HG03521 (cell line): ENCODE measurements at regions not wholly inside any gene's neighbourhood (a gene's known extent, or its start where the extent isn't known, plus 50 kb on each side); places are given as distances from the start of the nearest gene placed in this dataset.
"Not testable (repeated sequence)": the region's sequence is repeated elsewhere in the genome, so short reads cannot be mapped to it uniquely, and the experiment has no call there.

Experiments used
- ATAC-seq: cut with Tn5 transposase; IDR thresholded peaks from one replicate; pipeline ENCODE4 v1.9.1; 2021; ENCODE audit warnings: mild to moderate bottlenecking, moderate library complexity; ENCODE audit not compliant: unreplicated experiment

DNA sequence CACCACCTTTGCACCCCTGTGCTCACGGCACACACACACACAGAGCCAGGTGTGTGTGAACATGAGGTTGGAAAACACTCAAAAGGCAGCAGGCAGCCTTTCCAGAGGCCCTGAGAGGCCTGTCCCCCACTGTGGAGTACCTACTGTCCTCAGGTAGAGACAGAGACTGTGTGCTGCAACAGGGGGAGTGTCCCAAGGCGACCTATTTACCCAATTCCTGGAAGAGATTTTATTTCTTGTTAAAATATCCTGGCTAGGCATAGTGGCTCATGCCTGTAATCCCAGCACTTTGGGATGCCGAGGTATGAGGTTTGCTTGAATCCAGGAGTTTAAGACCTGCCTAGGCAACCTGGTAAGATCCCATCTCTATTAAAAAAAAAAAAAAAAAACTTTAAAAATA, 108.5 kb downstream of the COPRS start:
- ATAC-seq = no peak

DNA sequence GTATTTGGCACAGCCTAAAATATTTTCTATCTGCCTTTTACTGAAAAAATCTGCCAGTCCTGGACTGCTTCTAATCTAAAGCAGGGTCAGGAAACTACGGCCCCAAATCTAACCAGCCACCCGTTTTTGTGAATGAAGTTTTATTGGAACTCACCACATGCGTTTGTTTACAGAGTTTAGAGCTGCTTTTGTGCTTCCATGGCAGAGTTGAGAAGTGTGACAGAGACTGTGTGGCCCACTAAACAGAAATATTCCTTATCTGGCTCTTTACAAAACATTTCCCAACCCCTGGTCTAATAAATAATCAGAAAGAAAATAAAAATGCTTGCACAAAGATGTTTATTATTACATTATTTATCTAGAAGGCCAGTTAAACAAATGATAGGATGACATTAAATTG, 110.2 kb downstream of the COPRS start:
- ATAC-seq = no peak

DNA sequence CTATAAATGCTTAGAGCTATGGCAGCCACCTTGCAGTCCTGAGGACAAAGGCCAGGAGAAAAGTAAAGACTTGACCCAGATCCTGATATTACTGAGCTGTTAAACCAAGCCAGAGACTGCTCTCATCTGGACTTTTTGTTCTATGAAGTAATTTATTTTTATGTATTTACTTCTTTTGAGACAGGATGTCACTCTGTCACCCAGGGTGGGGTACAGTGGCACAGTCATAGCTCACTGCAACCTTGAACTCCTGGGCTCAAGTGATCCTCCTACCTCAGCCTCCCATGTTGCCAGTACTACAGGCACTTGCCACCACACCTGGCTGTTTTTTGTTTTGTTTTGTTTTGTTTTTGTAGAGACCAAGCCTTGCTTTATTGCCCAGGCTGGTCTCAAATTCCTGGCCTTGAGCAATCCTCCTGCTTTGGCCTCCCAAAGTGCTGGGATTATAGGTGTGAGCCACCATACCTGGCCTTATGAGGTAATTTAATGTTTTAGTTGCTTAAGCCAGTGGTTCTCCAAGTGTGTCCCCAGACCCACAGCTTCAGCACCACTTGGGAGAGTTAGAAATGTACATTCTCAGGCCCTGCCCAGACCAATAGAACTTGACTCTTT, 112.1 kb downstream of the COPRS start:
- ATAC-seq = no peak

DNA sequence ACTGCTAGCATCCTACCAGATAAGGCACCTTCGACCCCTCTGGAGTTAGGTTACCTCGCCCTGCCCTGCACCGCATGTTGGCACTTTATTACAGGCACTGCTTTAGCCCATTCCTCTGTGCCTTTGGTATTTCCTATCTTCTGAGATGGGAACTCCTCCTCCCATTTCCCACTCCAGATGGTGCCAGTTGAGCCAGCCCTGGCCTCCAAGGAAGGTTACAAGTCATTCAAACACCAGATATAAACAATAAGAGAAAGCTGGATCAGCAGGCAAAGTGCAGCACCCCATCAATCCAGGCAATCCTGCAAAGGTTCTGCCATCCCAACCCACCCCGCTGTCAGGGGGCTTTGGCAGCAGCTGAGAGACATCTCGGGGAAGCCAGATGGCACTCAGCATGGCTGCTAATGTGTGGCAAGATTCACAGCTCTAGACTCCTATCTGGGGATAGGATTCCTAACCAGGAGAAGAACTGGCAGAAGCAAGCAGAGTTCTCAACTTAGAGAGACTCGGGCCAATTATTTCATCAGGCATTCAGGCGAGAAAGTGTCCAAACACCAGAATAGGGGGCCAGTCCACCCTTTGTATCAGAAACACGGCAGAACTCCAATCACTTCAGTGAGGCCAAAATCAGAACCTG, 113.0 kb downstream of the COPRS start:
- ATAC-seq = no peak

DNA sequence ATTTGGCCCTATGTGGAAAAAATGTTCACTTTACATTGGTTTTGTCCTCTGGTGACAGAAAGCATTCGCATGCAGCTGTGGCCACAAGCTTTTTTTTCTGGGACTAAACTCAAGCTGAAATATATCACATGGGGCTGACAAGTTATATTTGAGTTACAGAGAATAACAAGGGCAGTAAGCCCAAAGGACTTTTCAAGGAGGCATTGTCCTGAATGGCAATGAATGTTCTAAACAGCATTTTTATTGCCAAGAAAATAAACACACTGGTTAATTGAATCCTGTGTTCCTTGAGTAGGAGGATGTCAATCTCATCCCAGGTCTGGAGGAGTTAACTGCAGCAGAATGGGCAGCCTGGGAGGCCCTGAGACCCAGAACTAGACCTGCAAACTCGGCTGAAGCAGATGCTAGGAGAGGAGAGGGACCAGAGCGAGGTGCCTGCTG, 114.5 kb downstream of the COPRS start:
- no peak for ATAC-seq

DNA sequence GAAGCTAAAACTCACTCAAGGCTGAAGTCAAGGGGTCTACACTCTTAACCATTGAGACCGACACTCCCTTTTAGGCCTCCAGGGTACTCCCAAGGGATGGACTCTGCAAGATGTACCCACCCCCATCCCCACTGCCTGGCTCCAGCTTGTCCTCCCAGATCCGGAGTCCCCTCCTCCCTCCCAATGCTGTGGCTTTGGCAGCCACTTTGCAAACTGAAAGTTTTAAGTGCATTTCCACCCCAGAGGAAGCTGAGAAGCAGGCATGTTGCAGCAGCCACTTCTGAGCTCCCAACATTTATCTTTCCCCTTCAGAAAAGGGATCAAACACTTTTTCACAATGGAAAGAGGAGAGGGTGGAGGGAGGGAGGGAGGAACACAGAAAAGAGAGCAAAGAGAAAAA, 115.2 kb downstream of the COPRS start:
- no peak for ATAC-seq

DNA sequence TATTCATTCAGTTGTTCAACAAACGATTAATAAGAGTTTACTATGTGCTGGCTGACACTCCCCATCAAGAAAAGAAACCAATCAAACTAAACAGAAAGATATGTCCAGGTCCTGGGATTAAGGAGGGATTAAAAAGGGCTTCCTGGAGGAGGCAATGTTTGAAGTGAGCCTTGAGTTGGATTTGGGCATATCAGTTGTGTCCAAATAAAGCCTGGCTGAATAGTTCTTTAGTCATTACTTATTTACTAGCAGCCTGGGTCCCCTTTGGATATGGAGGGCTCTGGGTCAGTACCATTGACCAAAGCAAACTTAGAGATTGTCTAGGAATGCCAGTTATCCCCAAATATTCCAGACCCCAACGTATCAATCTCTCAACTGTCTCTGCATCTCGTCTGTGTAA, 117.7 kb downstream of the COPRS start:
- ATAC-seq = no peak

DNA sequence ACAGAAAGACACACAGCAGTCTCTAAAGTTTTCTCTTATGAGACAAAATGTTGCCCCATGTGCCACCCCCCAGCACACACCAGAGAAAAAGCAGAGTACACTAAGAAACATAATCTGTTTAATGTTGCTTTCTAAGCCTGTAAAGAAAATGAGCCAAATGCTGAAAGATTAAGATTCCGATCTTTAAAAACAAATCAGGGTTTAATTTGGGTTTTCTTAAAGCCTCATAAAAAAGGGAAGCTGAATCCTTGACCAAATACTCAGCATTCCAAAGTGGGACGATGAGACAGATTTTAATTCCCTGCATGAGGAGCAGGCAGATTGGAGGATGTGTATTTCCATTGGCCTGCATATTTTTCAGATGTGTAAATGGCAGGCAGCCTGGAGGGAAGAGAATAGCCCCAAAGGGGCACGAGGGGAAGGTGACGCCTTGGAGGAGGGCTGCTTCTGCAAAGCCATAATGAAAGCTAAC, 118.4 kb downstream of the COPRS start:
- ATAC-seq = no peak

DNA sequence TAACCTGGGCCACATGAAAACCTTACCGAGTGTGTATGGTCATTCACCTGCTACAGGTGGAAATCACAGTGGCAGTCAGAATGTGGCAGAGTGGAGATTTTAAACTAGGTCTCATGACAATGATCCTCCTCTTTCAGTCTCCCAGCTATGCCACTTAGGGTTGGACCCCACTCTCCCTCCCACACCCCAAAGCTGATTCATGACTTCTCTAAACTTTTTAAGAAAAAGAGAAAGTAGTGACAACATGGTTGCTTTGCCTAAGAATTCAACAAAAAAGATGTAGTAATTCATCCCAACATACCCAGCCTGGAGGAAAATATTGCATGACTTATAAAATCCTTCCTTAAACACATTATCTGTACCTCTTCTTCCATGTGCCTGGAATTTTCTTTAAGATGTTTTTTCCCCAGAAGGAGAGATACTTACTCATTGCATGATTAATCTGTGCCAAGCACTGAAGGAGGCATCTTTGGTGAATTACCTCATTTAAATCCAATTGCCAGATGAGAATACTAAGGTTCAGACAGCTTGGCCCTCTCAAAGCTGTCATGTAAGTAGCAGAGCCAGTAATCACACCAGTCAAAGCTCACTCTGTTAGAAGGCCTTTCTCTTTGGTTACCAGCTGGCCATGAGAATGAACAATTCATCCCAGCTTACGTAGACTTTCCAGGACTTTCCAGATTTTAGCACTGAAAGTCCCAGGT, 119.9 kb downstream of the COPRS start:
- ATAC-seq = no peak

DNA sequence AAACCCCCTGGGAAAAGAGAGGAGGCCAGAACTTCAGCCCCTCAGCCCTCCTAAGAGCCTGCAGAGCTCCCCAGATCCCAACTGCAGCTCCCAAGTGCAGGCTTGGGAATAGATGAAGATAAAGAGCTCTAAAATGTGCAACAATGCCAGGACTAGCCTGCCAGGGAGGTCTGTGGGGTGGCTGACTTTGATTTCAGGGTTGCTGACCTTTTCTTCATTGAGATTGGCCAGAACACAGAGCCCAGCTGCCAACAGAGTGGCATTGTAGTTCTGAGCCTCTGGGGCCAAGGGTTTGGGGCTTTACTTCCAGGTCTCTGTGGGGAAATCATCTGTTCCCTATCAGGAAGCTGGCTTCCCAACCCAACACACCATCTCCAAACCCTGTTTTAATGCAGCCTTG, 120.6 kb downstream of the COPRS start:
- ATAC-seq = no peak

DNA sequence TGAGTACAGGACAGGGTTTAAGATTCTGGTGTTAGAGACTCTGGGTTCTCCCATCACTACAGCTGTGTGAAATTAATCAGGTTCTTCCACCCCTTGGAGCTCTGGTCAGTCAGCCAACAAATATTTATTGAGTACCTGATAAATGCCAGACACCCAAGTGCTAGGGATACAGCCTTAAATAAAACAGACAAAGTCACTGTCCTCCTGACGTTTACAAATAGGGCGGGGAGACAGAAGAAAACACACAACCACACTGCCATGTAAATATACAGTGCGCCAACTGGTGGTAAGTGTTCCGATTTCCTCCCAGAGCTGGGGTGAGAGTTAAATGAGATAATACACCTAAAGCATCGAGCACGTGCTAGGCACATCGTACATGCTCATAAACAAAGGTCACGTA, 121.0 kb downstream of the COPRS start:
- ATAC-seq = no peak

DNA sequence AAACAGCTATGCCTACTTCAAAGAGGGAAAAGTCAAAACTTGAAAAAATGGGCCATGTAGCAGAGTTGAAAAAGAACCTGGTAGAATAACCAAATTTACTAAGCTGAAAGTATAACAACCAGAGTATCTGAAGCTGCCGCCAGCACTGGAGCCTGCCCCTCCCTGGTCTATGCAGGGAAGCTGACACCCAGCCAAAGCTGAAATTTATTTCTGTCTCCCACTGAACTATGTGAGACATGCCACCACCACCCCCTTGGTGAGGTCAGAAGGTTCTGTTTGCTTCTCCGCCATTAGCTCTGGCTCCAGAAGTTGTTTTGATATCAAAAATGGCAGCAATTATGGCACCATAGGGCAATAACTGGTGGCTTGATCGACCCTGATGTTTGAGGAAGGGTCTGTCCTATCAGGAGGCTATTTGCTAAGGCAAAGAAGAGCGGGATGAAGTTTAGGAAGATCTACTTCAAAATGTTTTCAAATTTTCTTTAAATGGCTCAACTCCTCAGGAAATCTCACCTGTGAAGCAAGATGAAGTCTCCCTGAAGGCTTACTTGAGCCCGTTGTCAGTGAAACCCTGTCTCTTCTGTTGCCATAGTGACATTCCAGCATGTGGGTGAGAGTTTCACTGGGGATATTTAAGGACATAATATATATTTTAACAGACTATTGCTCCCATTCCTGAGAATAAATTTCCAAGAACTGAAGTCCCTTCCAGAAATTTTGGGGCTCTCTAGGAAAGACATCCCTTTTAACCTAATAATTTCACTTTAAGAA, 122.0 kb downstream of the COPRS start:
- ATAC-seq = no peak

DNA sequence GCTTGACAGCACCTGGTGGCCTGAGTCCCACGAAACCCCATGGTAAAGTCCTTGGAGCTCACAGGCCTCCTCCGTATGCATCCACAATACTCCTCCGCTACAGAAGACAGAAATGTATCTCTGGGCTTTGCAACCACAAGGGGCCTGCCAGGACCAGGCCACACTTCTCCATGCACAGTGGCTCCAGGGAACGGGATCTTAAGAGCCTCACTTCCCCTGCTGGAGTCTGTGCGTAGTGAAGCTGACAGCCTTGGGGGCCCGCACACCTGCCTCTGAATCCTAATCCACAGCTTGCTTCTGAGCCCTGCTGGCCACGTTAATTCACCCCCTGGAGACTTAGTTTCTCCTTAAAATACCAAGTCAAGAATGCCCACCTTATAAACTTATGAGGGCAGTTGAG, 125.7 kb downstream of the COPRS start:
- ATAC-seq = no peak

DNA sequence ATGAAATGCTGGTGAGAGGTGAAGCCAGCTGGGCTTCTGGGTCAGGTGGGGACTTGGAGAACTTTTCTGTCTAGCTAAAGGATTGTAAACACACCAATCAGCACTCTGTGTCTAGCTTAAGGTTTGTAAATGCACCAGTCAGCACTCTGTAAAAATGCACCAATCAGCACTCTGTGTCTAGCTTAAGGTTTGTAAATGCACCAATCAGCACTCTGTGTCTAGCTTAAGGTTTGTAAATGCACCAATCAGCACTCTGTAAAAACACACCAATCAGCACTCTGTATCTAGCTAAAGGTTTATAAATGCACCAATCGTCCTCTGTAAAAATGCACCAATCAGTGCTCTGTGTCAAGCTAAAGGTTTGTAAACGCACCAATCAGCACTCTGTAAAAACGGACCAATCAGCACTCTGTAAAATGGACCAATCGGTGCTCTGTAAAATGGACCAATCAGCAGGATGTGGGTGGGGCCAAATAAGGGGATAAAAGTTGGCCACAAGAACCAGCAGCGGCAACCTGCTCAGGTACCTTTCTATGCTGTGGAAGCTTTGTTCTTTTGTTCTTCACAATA, 127.4 kb downstream of the COPRS start:
- ATAC-seq = not testable (repeated sequence)

DNA sequence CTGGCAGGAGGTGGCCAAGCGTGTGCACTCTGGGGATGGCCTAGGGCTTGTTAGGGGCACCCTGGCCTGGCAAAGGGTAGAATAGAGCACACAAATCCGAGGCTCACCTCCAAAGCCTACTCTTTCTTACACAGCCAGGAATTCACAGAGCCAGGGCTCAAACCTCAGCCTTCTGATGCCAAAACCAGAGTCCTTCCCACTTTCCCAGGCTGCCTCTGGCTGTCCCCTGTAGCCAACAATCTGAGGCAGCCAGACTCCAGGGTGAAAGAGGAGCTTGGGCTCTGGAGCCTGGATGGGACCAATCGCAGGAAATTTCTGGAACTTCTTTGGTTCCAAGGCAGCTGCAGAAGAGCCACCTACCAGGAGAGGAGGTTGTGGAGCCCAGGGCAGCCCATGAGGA, 127.9 kb downstream of the COPRS start:
- ATAC-seq = no peak

DNA sequence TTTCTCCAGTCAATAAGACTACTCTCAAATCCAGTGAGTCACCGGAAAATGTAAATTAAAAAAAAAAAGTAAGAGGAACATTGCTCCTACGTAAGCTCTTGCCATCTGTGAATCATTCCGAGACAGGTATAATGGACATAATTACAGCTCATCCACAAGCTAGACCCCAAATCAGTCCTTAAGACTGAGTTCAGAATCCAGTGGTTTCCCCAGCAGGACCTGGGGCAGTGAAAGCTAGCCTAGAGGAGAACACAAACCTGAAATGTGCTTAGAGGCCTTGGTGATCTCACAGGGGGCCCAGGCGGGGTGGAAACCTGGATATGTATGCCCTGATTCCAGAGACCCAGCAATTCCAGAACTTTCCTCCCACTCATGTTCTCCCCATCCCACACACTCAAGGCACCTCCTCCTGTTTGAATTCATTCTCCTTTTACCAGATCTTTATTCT, 132.0 kb downstream of the COPRS start:
- no peak for ATAC-seq

DNA sequence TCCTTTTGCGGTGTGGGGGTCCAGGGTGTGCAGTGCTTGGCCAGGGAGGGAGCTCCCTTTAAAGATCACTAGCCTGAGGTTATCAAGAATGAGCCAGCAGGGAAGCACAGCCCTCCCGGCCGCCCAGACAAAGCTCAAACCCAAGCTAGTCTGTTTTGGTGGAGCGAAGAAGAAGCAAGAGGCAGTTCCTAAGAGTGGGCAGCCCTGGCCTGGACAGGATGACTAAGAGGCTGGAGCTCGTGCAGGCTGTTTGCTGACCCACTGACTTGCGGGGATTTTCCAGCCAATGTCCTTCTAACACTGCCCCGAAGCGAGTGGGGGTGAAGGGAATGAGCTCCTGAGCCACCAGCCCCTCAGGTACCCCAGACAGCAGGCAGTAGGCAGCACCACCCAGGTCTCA, 134.4 kb downstream of the COPRS start:
- no peak for ATAC-seq

DNA sequence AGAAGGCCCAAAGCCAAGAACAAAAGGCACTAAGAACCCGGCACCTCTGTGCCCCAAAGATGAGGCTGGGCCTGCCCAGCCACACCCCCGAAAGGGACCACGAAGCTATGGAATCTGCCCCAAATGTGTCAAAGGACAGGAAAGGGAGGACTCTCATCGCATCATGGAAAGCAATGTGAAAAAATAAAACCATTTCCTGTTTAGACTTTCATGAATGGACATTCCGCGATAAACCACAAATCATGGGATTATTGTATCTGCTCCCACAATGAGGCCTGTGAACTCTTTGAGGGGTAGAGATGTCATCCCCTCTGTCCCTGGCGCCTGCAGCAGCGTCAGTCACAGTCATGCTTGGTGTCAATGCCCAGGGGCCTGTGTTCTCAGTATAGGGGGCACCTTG, 135.0 kb downstream of the COPRS start:
- no peak for ATAC-seq

DNA sequence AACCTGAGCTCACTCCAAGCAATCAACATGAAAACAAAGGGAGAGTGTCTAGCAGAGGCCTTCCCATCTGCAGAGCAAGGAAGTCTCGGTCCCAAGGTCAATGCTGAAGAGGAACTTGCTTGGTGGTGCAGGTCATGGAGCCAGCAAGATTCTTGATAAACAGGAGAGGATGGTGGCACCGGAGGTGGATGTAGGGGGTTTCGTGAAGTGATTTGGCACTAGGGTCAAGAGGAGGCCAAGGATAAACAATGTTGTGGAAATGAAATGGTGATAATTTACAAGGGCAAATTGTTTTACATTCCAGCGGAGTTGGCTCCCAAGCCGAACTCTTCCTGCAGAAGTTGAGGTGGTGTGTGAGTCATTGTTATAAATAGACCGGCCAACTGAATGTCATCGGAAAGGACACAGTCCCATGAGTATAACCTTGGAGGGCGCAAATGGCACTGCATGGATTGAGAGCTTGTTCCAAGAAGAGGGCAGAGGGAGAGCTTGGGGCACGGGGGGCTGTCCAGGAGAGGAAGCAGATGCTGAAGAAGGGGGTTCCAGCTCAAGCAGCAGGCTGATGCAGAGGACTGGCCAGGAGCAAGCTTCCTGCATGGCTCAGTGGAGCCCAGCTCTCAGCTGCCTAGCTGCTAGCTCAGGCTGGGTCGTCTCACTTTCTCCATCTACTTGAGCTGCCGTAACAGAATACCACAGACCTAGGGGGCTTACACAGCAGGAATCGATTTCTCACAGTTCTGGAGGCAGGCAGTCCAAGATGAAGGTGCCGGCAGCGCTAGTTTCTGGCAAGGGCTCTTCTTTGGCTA, 136.6 kb downstream of the COPRS start:
- ATAC-seq = no peak

DNA sequence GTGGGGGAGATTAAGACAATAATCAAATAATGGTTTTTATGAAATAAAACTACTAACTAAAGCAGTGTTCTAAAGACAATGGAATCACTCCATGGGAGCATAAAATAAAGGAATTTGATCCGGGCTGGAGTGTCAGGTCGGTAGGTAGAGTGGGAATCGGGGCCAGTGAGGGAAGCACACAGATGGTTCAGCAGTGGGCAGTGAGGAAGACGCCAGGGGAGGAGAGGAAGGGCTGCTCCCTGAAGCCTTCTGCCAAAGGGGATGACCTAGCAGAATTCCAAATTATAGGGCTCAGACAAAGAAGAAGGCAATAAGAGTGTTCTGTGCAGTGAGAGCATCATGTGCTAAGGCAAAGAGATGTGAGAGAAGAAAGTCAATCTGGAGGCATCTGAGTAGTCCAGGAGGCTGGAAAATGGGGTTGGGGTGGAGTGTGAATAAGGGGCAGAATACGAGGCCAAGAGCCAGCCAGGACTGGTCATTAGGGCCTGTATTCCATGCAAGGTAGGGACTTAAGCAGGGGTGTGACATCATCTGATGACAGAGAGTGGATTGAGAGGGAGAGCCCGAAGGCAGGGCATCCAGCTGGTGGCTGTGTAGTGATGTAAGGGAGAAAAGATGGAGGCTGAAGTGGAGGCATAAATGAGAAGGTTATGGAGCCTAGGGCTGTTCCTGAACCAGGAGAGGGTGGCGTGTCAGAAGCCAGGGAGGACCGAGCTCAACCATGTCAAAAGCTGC, 137.6 kb downstream of the COPRS start:
- ATAC-seq = no peak
